ENCODE measurements at regions not wholly inside any gene's neighbourhood (a gene's known extent, or its start where the extent isn't known, plus 50 kb on each side); places are given as distances from the start of the nearest gene placed in this dataset.

- H3K79me2 ChIP-seq (replicated peaks; ENCODE audit: insufficient read depth, low read length): no peaks in the 10 kb centered on the region
- no peak overlapping the region for H3K9ac ChIP-seq (ENCODE audit: low read length)
- H3K4me2 ChIP-seq (ENCODE audit: low read length): no peak overlapping the region
- H3K4me3 ChIP-seq (ENCODE audit: low read length): no peak overlapping the region
- no peak overlapping the region for H3K27ac ChIP-seq (ENCODE audit: low read length)
- no peaks in the 10 kb centered on the region for H3K27me3 ChIP-seq (ENCODE audit: insufficient read depth, low read depth, low read length)
- no peaks in the 10 kb centered on the region for H4K20me1 ChIP-seq (ENCODE audit: insufficient read depth)
- no peaks in the 10 kb centered on the region for H3K9me2 ChIP-seq (ENCODE audit: insufficient read depth, low read length)
- no peaks in the 10 kb centered on the region for H3K36me3 ChIP-seq (ENCODE audit: insufficient read depth, low read length)
- H3K9me3 ChIP-seq (ENCODE audit: low read length): no peaks in the 10 kb centered on the region
- no peaks in the 10 kb centered on the region for H3F3A ChIP-seq (ENCODE audit: insufficient read depth, low read length, poor library complexity, severe bottlenecking)
- TF ChIP-seq CTCF (IDR thresholded peaks at IDR 0.05; ENCODE audit: poor library complexity, severe bottlenecking) (no peak), TAF1 (IDR thresholded peaks at IDR 0.05; ENCODE audit: low read depth) (no peak), POLR2AphosphoS5 (IDR thresholded peaks at IDR 0.05) (no peak), RAD21 (conservative IDR thresholded peaks at IDR 0.05) (no peak), EP300 (conservative IDR thresholded peaks at IDR 0.05; ENCODE audit: poor library complexity, severe bottlenecking) (no peak), EZH2 (IDR thresholded peaks at IDR 0.05; ENCODE audit: borderline replicate concordance, insufficient read depth, low read length, poor library complexity, severe bottlenecking) (no peak), REST (IDR thresholded peaks at IDR 0.05; ENCODE audit: borderline replicate concordance) (no peak), SMC3 (conservative IDR thresholded peaks at IDR 0.05; ENCODE audit: poor library complexity) (no peak), MXI1 (conservative IDR thresholded peaks at IDR 0.05; ENCODE audit: poor library complexity, severe bottlenecking) (no peak)
- H2AFZ ChIP-seq (ENCODE audit: low read depth, low read length): no peak overlapping the region
Measured at GRCh38 chr5:74063821-74064220, 437.8 kb downstream of the ARHGEF28 start.

GRCh38 chr5:74063346-74063745 is 437.4 kb downstream of the ARHGEF28 start:
- Histone ChIP-seq H3F3A (ENCODE audit: insufficient read depth, low read length, poor library complexity, severe bottlenecking) (no peaks in the 10 kb centered on the region), H2AFZ (ENCODE audit: low read depth, low read length) (no peak overlapping the region), H3K9me2 (ENCODE audit: insufficient read depth, low read length) (no peaks in the 10 kb centered on the region), H3K27ac (ENCODE audit: low read length) (no peak overlapping the region), H3K4me2 (ENCODE audit: low read length) (no peak overlapping the region), H3K27me3 (ENCODE audit: insufficient read depth, low read depth, low read length) (no peaks in the 10 kb centered on the region), H3K4me3 (ENCODE audit: low read length) (no peak overlapping the region), H4K20me1 (ENCODE audit: insufficient read depth) (no peaks in the 10 kb centered on the region), H3K9me3 (ENCODE audit: low read length) (no peaks in the 10 kb centered on the region), H3K36me3 (ENCODE audit: insufficient read depth, low read length) (no peaks in the 10 kb centered on the region), H3K9ac (ENCODE audit: low read length) (no peak overlapping the region), H3K79me2 (replicated peaks; ENCODE audit: insufficient read depth, low read length) (no peaks in the 10 kb centered on the region)
- TF ChIP-seq REST (IDR thresholded peaks at IDR 0.05; ENCODE audit: borderline replicate concordance) (no peak), EZH2 (IDR thresholded peaks at IDR 0.05; ENCODE audit: borderline replicate concordance, insufficient read depth, low read length, poor library complexity, severe bottlenecking) (no peak), TAF1 (IDR thresholded peaks at IDR 0.05; ENCODE audit: low read depth) (no peak), CTCF (IDR thresholded peaks at IDR 0.05; ENCODE audit: poor library complexity, severe bottlenecking) (no peak), MXI1 (conservative IDR thresholded peaks at IDR 0.05; ENCODE audit: poor library complexity, severe bottlenecking) (no peak), EP300 (conservative IDR thresholded peaks at IDR 0.05; ENCODE audit: poor library complexity, severe bottlenecking) (no peak), POLR2AphosphoS5 (IDR thresholded peaks at IDR 0.05) (no peak), RAD21 (conservative IDR thresholded peaks at IDR 0.05) (no peak), SMC3 (conservative IDR thresholded peaks at IDR 0.05; ENCODE audit: poor library complexity) (no peak)
